Fibroblast of lung (primary cell): ENCODE measurements at regions not wholly inside any gene's neighbourhood (a gene's known extent, or its start where the extent isn't known, plus 50 kb on each side); places are given as distances from the start of the nearest gene placed in this dataset.
"Not testable (repeated sequence)": the region's sequence is repeated elsewhere in the genome, so short reads cannot be mapped to it uniquely, and the experiment has no call there.

Experiments used
- EZH2 ChIP-seq: IDR thresholded peaks from 2 replicates; pipeline ENCODE4 v1.5.1; 2012; ENCODE audit warnings: low read length, control low read depth, mild to moderate bottlenecking; ENCODE audit errors: missing control alignments
- TF ChIP-seq, protein P1 (sequence below), 2 donors: IDR thresholded peaks in 1 of 2; conservative IDR thresholded peaks in 1 of 2; 1 replicate in 1 of 2; 2 replicates in 1 of 2; pipeline ENCODE4 v1.5.1; 2011 to 2012; ENCODE audit warnings: low read length in 2 of 2, control low read depth in 1 of 2, inconsistent platforms in 1 of 2, low read depth in 1 of 2, mild to moderate bottlenecking in 1 of 2

GRCh38 chr9:66795723-66796503 is 104.6 kb upstream of the ZNF658 start:
- TF ChIP-seq, protein P1, sequence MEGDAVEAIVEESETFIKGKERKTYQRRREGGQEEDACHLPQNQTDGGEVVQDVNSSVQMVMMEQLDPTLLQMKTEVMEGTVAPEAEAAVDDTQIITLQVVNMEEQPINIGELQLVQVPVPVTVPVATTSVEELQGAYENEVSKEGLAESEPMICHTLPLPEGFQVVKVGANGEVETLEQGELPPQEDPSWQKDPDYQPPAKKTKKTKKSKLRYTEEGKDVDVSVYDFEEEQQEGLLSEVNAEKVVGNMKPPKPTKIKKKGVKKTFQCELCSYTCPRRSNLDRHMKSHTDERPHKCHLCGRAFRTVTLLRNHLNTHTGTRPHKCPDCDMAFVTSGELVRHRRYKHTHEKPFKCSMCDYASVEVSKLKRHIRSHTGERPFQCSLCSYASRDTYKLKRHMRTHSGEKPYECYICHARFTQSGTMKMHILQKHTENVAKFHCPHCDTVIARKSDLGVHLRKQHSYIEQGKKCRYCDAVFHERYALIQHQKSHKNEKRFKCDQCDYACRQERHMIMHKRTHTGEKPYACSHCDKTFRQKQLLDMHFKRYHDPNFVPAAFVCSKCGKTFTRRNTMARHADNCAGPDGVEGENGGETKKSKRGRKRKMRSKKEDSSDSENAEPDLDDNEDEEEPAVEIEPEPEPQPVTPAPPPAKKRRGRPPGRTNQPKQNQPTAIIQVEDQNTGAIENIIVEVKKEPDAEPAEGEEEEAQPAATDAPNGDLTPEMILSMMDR (conservative IDR thresholded peaks at IDR 0.05 in 1 of 2, IDR thresholded peaks at IDR 0.05 in 1 of 2; ENCODE audit: low read depth in 1 of 2, low read length in 2 of 2) = not testable (repeated sequence)
- not testable (repeated sequence) for TF ChIP-seq EZH2
